ENCODE measurements at regions not wholly inside any gene's neighbourhood (a gene's known extent, or its start where the extent isn't known, plus 50 kb on each side); places are given as distances from the start of the nearest gene placed in this dataset.

DNA sequence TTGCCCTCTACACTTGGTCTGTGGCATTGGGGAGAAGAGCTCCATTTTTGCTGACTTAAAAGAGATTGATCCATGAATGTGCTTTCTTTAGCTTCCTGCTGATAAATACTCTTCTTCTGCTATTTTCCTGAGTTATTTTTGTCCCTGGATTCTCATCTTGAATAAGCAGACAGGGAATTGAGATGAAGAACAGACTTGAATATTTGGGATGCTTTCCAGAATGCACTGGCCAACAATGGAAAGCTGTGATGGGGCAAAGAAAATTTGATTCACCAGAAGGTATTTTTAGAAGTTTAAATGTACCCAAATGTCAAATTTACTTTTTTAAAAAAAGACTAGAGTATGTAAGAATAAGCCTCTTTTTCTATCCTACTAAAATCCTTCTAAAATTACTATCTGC is 309.9 kb upstream of the PPP1R2C start:
- no peaks in the 10 kb centered on the region for H3K36me3 Mint-ChIP-seq
- CTCF ChIA-PET: no interaction called here

DNA sequence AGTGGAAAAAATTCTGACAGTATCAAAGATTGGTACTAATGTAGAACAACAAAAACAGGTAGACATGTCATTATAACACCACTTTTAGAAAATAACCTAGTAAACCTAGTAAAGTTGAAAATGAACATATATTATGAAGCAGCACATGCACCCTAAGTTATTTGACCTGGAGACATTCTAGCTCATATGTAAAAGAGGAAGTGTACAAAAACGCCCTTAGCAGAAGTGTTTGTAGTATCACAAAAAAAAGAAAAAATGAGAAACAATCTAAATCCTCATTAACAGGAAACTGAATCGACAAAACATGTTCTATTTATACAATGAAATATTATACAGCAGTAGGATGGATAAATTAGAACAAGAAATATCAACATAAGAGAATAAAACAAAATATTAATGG is 318.9 kb upstream of the PPP1R2C start:
- ChIA-PET CTCF (no interaction called here), POLR2A (no interaction called here)
- Mint-ChIP-seq H3K4me3 (no peak overlapping the region), H3K9me3 (no peaks in the 10 kb centered on the region), H3K4me1 (peaks cover 4 to 6% (median 6%) of the 10 kb centered on the region in 3 donors), H3K36me3 (no peaks in the 10 kb centered on the region), H3K27me3 (peaks cover 0 to 17% of the 10 kb centered on the region in 2 donors), H3K27ac (no peak overlapping the region)
- H3K27ac ChIP-seq (ENCODE audit: low read length): no peak overlapping the region
- H3K4me3 ChIP-seq (ENCODE audit: control insufficient read depth in 1 of 2, extremely low read depth in 1 of 2, low read length in 1 of 2): no peak overlapping the region
- H3K36me3 ChIP-seq (ENCODE audit: control insufficient read depth in 2 of 2, extremely low read depth in 1 of 2, insufficient read depth in 1 of 2, low read length in 1 of 2): no peaks in the 10 kb centered on the region
- ATAC-seq (replicated peaks in 1 of 4) (no peak), DNase-seq (no peak)
- no peaks in the 10 kb centered on the region for H3K4me1 ChIP-seq (ENCODE audit: control insufficient read depth in 1 of 2, extremely low read depth in 1 of 2, insufficient read depth in 2 of 2, low read length in 2 of 2)
- WGBS (ENCODE audit: insufficient coverage): no CpG with 5 or more reads among the region's 2 CpGs
- no peaks in the 10 kb centered on the region for H3K27me3 ChIP-seq (replicated peaks in 1 of 2; ENCODE audit: control insufficient read depth in 2 of 2, extremely low read depth in 1 of 2, insufficient read depth in 2 of 2, low read length in 1 of 2)
- H3K9me3 ChIP-seq: no peaks in the 10 kb centered on the region

More for the DNA sequence above, 309.9 kb upstream of the PPP1R2C start:
- H3K27ac Mint-ChIP-seq: no peak overlapping the region
- Histone ChIP-seq H3K4me1 (ENCODE audit: control insufficient read depth in 1 of 2, extremely low read depth in 1 of 2, insufficient read depth in 2 of 2, low read length in 2 of 2) (no peaks in the 10 kb centered on the region), H3K9me3 (no peaks in the 10 kb centered on the region), H3K36me3 (ENCODE audit: control insufficient read depth in 2 of 2, extremely low read depth in 1 of 2, insufficient read depth in 1 of 2, low read length in 1 of 2) (no peaks in the 10 kb centered on the region), H3K27me3 (replicated peaks in 1 of 2; ENCODE audit: control insufficient read depth in 2 of 2, extremely low read depth in 1 of 2, insufficient read depth in 2 of 2, low read length in 1 of 2) (no peaks in the 10 kb centered on the region), H3K4me3 (ENCODE audit: control insufficient read depth in 1 of 2, extremely low read depth in 1 of 2, low read length in 1 of 2) (no peak overlapping the region), H3K27ac (ENCODE audit: low read length) (no peak overlapping the region)
- POLR2A ChIA-PET: no interaction called here
- DNase-seq (no peak), ATAC-seq (replicated peaks in 1 of 4) (no peak)
- H3K27me3 Mint-ChIP-seq: no peaks in the 10 kb centered on the region
- H3K4me1 Mint-ChIP-seq: no peaks in the 10 kb centered on the region
- no peak overlapping the region for H3K4me3 Mint-ChIP-seq
- peaks cover 0 to 2% (median 0%) of the 10 kb centered on the region in 3 donors for H3K9me3 Mint-ChIP-seq

DNA sequence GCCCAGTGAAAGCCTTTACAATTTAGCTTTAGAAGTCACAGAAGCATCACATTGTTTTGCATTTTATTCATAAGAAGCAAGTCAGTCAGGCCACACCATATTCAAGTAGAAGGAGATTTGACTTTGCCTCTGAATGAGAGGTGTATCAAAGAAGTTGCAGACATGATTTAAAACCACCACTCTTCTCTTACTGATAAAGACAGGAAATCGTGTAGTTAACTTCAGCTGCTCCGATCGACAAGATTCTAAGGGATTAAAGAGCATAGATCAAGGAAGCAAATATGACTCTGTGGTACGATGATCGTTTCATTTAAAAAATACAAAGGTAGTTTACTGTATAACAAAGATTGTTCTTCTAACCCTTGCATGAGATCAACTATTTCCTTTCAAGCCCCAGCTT is 328.0 kb upstream of the PPP1R2C start:
- ATAC-seq (replicated peaks in 1 of 4) (peak; percentile 37 to 69 (median 62)), DNase-seq (peak in 1 of 35 experiments; percentile 1)
- Histone ChIP-seq H3K9me3 (no peaks in the 10 kb centered on the region), H3K27me3 (replicated peaks in 1 of 2; ENCODE audit: control insufficient read depth in 2 of 2, extremely low read depth in 1 of 2, insufficient read depth in 2 of 2, low read length in 1 of 2) (no peaks in the 10 kb centered on the region), H3K4me1 (ENCODE audit: control insufficient read depth in 1 of 2, extremely low read depth in 1 of 2, insufficient read depth in 2 of 2, low read length in 2 of 2) (no peaks in the 10 kb centered on the region), H3K36me3 (ENCODE audit: control insufficient read depth in 2 of 2, extremely low read depth in 1 of 2, insufficient read depth in 1 of 2, low read length in 1 of 2) (no peaks in the 10 kb centered on the region), H3K4me3 (ENCODE audit: control insufficient read depth in 1 of 2, extremely low read depth in 1 of 2, low read length in 1 of 2) (no peak overlapping the region), H3K27ac (ENCODE audit: low read length) (no peak overlapping the region)
- Mint-ChIP-seq H3K4me3 (peak overlapping the region in 2 of 3 donors; percentile 23 to 39), H3K27me3 (peaks cover 0 to 7% of the 10 kb centered on the region in 2 donors), H3K27ac (peak overlapping the region; percentile 76 to 83), H3K36me3 (no peaks in the 10 kb centered on the region), H3K9me3 (no peaks in the 10 kb centered on the region), H3K4me1 (peaks cover 10 to 14% (median 12%) of the 10 kb centered on the region in 3 donors)
- ChIA-PET POLR2A (interaction anchor here in 1 of 2 donors (0.7 kb wide), 1 partner anchor 45 kb away, joined by 3 read pairs; no protein-coding TSS in a partner anchor), CTCF (no interaction called here)
- WGBS (ENCODE audit: insufficient coverage): no CpG with 5 or more reads among the region's 5 CpGs

DNA sequence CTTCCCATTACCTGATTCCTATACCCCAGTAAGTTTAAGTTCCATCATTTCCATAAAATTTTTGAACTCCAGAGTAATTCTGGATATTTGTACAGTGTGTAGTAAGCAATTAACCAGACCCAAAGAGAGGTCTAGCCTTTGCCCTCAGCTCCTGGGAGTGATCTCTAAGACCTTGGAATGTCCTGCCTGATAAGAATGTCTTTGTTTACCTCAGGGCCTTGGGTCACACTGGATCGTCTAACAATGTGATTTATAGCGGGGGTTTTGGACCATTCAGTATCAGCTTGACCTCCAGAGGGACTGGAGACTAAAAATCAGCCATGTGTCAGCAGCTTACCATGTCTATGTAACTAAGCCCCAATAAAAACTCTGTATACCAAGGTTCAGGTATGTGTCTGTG is 330.9 kb upstream of the PPP1R2C start:
- WGBS (ENCODE audit: insufficient coverage): no CpG with 5 or more reads among the region's 2 CpGs
- H3K4me1 Mint-ChIP-seq: peaks cover 10 to 16% (median 14%) of the 10 kb centered on the region in 3 donors
- no peak overlapping the region for H3K27ac Mint-ChIP-seq
- Histone ChIP-seq H3K36me3 (ENCODE audit: control insufficient read depth in 2 of 2, extremely low read depth in 1 of 2, insufficient read depth in 1 of 2, low read length in 1 of 2) (no peaks in the 10 kb centered on the region), H3K27ac (ENCODE audit: low read length) (no peak overlapping the region), H3K9me3 (no peaks in the 10 kb centered on the region), H3K27me3 (replicated peaks in 1 of 2; ENCODE audit: control insufficient read depth in 2 of 2, extremely low read depth in 1 of 2, insufficient read depth in 2 of 2, low read length in 1 of 2) (no peaks in the 10 kb centered on the region), H3K4me3 (ENCODE audit: control insufficient read depth in 1 of 2, extremely low read depth in 1 of 2, low read length in 1 of 2) (no peak overlapping the region), H3K4me1 (ENCODE audit: control insufficient read depth in 1 of 2, extremely low read depth in 1 of 2, insufficient read depth in 2 of 2, low read length in 2 of 2) (no peaks in the 10 kb centered on the region)
- ChIA-PET CTCF (no interaction called here), POLR2A (no interaction called here)
- ATAC-seq (replicated peaks in 1 of 4): no peak
- no peaks in the 10 kb centered on the region for H3K9me3 Mint-ChIP-seq
- no peaks in the 10 kb centered on the region for H3K36me3 Mint-ChIP-seq
- no peak for DNase-seq
- H3K4me3 Mint-ChIP-seq: no peak overlapping the region
- peaks cover 0 to 10% of the 10 kb centered on the region in 2 donors for H3K27me3 Mint-ChIP-seq

DNA sequence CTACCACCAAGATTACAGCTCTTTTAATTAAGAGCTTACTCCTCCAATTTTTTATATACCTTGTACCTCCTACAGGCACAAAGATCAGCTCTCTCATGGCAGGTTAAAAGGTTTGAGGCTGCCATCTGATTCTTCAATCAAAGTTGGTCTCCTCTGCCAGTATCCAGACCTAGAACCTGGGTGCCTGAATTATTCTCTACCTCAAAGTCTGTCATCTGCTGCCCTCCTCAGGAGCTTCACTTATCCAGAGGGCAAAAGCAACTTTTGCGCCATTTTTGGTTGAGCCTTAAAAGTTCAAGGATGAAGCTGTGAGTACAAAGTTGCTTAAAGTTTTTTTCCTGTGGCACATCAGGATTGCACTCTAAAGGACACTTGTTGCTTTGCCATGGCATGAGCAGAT is 343.7 kb upstream of the PPP1R2C start:
- Histone ChIP-seq H3K27ac (ENCODE audit: low read length) (no peak overlapping the region), H3K4me1 (ENCODE audit: control insufficient read depth in 1 of 2, extremely low read depth in 1 of 2, insufficient read depth in 2 of 2, low read length in 2 of 2) (no peaks in the 10 kb centered on the region), H3K36me3 (ENCODE audit: control insufficient read depth in 2 of 2, extremely low read depth in 1 of 2, insufficient read depth in 1 of 2, low read length in 1 of 2) (no peaks in the 10 kb centered on the region), H3K4me3 (ENCODE audit: control insufficient read depth in 1 of 2, extremely low read depth in 1 of 2, low read length in 1 of 2) (no peak overlapping the region), H3K27me3 (replicated peaks in 1 of 2; ENCODE audit: control insufficient read depth in 2 of 2, extremely low read depth in 1 of 2, insufficient read depth in 2 of 2, low read length in 1 of 2) (no peaks in the 10 kb centered on the region), H3K9me3 (no peaks in the 10 kb centered on the region)
- H3K4me3 Mint-ChIP-seq: no peak overlapping the region
- no peaks in the 10 kb centered on the region for H3K36me3 Mint-ChIP-seq
- CTCF ChIA-PET: interaction anchor here in 1 of 2 donors (0.7 kb wide), 2 partner anchors 9 to 1230 kb away, joined by 4 to 8 read pairs; no protein-coding TSS in a partner anchor
- DNase-seq: peak in 3 of 35 experiments; percentile 0 to 16 (median 2)
- H3K27ac Mint-ChIP-seq: peak overlapping the region in 1 of 2 donors; percentile 66
- H3K9me3 Mint-ChIP-seq: no peaks in the 10 kb centered on the region
- POLR2A ChIA-PET: no interaction called here
- peaks cover 5 to 8% (median 6%) of the 10 kb centered on the region in 3 donors for H3K4me1 Mint-ChIP-seq
- H3K27me3 Mint-ChIP-seq: peaks cover 0 to 6% of the 10 kb centered on the region in 2 donors
- ATAC-seq (replicated peaks in 1 of 4): peak in 2 of 4 experiments; percentile 53 to 60
- no CpG with 5 or more reads among the region's 1 CpG for WGBS (ENCODE audit: insufficient coverage)

DNA sequence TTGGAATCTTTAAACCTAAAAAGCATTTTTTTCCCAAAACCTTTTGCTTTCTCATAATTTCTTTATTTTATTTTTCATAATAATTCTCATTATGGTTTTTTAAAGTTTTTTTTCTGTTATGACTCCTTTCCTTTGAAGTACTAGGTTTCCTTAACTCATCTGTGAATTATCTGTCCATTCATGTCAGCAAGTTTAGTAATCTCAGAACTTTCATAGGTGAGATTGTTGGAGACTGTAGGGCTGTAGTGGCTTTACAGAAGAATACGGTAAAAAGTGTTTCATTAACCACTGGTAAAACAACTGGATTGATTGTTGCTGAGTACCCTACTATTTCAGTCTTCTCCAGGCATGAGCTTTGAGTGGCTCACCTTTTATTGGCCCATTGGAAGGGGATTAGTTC is 361.7 kb upstream of the PPP1R2C start:
- Mint-ChIP-seq H3K36me3 (no peaks in the 10 kb centered on the region), H3K9me3 (no peaks in the 10 kb centered on the region), H3K27me3 (peaks cover 0 to 10% of the 10 kb centered on the region in 2 donors), H3K4me3 (no peak overlapping the region), H3K27ac (no peak overlapping the region), H3K4me1 (no peaks in the 10 kb centered on the region)
- H3K36me3 ChIP-seq (ENCODE audit: control insufficient read depth in 2 of 2, extremely low read depth in 1 of 2, insufficient read depth in 1 of 2, low read length in 1 of 2): no peaks in the 10 kb centered on the region
- WGBS (ENCODE audit: insufficient coverage): no CpG with 5 or more reads among the region's 1 CpG
- DNase-seq (no peak), ATAC-seq (replicated peaks in 1 of 4) (no peak)
- H3K9me3 ChIP-seq: no peaks in the 10 kb centered on the region
- H3K27me3 ChIP-seq (replicated peaks in 1 of 2; ENCODE audit: control insufficient read depth in 2 of 2, extremely low read depth in 1 of 2, insufficient read depth in 2 of 2, low read length in 1 of 2): no peaks in the 10 kb centered on the region
- ChIA-PET POLR2A (no interaction called here), CTCF (no interaction called here)
- no peak overlapping the region for H3K4me3 ChIP-seq (ENCODE audit: control insufficient read depth in 1 of 2, extremely low read depth in 1 of 2, low read length in 1 of 2)
- H3K4me1 ChIP-seq (ENCODE audit: control insufficient read depth in 1 of 2, extremely low read depth in 1 of 2, insufficient read depth in 2 of 2, low read length in 2 of 2): no peaks in the 10 kb centered on the region
- no peak overlapping the region for H3K27ac ChIP-seq (ENCODE audit: low read length)

DNA sequence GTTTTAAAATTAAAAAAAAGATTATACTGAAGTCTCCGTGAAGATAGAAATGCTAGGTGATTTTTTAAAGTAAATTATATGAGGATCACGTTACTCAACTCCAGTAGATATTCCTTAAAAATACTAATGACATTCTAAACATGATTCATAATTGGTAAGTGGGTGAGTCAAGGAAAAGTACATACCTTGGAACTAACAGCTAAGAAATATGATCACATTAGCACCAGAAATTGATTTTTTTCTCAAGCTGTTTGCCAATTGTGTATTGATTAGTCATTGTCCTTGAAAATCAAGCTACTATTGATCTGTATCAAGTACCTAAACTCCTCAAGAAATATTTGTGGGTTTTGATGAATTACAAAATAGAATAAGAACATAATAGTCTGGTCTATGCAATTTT is 362.6 kb upstream of the PPP1R2C start:
- DNase-seq: no peak
- H3K27me3 Mint-ChIP-seq: peaks cover 0 to 9% of the 10 kb centered on the region in 2 donors
- H3K9me3 Mint-ChIP-seq: no peaks in the 10 kb centered on the region
- Histone ChIP-seq H3K27ac (ENCODE audit: low read length) (no peak overlapping the region), H3K4me1 (ENCODE audit: control insufficient read depth in 1 of 2, extremely low read depth in 1 of 2, insufficient read depth in 2 of 2, low read length in 2 of 2) (no peaks in the 10 kb centered on the region), H3K4me3 (ENCODE audit: control insufficient read depth in 1 of 2, extremely low read depth in 1 of 2, low read length in 1 of 2) (no peak overlapping the region), H3K27me3 (replicated peaks in 1 of 2; ENCODE audit: control insufficient read depth in 2 of 2, extremely low read depth in 1 of 2, insufficient read depth in 2 of 2, low read length in 1 of 2) (no peaks in the 10 kb centered on the region), H3K9me3 (no peaks in the 10 kb centered on the region), H3K36me3 (ENCODE audit: control insufficient read depth in 2 of 2, extremely low read depth in 1 of 2, insufficient read depth in 1 of 2, low read length in 1 of 2) (no peaks in the 10 kb centered on the region)
- H3K36me3 Mint-ChIP-seq: no peaks in the 10 kb centered on the region
- no CpG with 5 or more reads among the region's 2 CpGs for WGBS (ENCODE audit: insufficient coverage)
- ChIA-PET POLR2A (no interaction called here), CTCF (no interaction called here)
- no peak overlapping the region for H3K27ac Mint-ChIP-seq
- no peaks in the 10 kb centered on the region for H3K4me1 Mint-ChIP-seq
- H3K4me3 Mint-ChIP-seq: no peak overlapping the region
- no peak for ATAC-seq (replicated peaks in 1 of 4)

All from T-cell (primary cell).